Keratinocyte (primary cell): ENCODE measurements at regions not wholly inside any gene's neighbourhood (a gene's known extent, or its start where the extent isn't known, plus 50 kb on each side); places are given as distances from the start of the nearest gene placed in this dataset.

Experiments used
- DNase-seq: peaks from one replicate; pipeline ENCODE4 v3.0.0-alpha.2; 2011; ENCODE audit warnings: low read depth, missing footprints, low spot score
- FAIRE-seq: peaks from 2 replicates; lab custom pipeline; 2011; peaks lifted over from hg19 to GRCh38; lab: Jason Lieb, UNC
- H2AFZ ChIP-seq: 2 replicates; pipeline ENCODE4 v1.6.0; 2012; ENCODE audit warnings: low read length, control low read depth, inconsistent platforms; ENCODE audit not compliant: control insufficient read depth
- H3K27ac ChIP-seq: 2 replicates; pipeline ENCODE4 v1.5.1; 2011; ENCODE audit warnings: low read length; ENCODE audit not compliant: control insufficient read depth, insufficient read depth
- H3K27me3 ChIP-seq: 3 replicates; pipeline ENCODE4 v1.6.0; 2011; ENCODE audit warnings: low read length; ENCODE audit not compliant: control insufficient read depth, insufficient read depth; ENCODE audit errors: extremely low read depth
- H3K36me3 ChIP-seq, 2 experiments: 2 replicates in 1 of 2; 3 replicates in 1 of 2; pipeline ENCODE4 v1.5.1; 2011; ENCODE audit warnings: low read length in 2 of 2, mild to moderate bottlenecking in 1 of 2; ENCODE audit not compliant: control insufficient read depth in 2 of 2, insufficient read depth in 2 of 2; ENCODE audit errors: extremely low read depth in 1 of 2
- H3K4me1 ChIP-seq: 3 replicates; pipeline ENCODE4 v1.5.1; 2011; ENCODE audit warnings: low read length; ENCODE audit not compliant: control insufficient read depth, insufficient read depth; ENCODE audit errors: extremely low read depth
- H3K4me2 ChIP-seq: 3 replicates; pipeline ENCODE4 v1.6.0; 2011; ENCODE audit warnings: low read depth, low read length; ENCODE audit not compliant: control insufficient read depth, insufficient read depth; ENCODE audit errors: extremely low read depth
- H3K4me3 ChIP-seq, 3 experiments: fragments of 200-600 bp in 1 of 3; sonication (generic) in 1 of 3; 2 replicates in 2 of 3; 3 replicates in 1 of 3; pipeline ENCODE4 v1.5.1; 2011 to 2016; ENCODE audit warnings: low read length in 3 of 3, mild to moderate bottlenecking in 3 of 3, control low read depth in 2 of 3, inconsistent platforms in 1 of 3, low read depth in 1 of 3, mixed read lengths in 1 of 3, mixed run types in 1 of 3, moderate library complexity in 1 of 3; ENCODE audit not compliant: control insufficient read depth in 2 of 3, insufficient read depth in 2 of 3; ENCODE audit errors: extremely low read depth in 1 of 3
- H3K79me2 ChIP-seq: 2 replicates; pipeline ENCODE4 v1.6.0; 2012; ENCODE audit warnings: low read length; ENCODE audit not compliant: control insufficient read depth, insufficient read depth
- H3K9ac ChIP-seq: 3 replicates; pipeline ENCODE4 v1.6.0; 2011; ENCODE audit warnings: low read length; ENCODE audit not compliant: control insufficient read depth, insufficient read depth; ENCODE audit errors: extremely low read depth
- H3K9me1 ChIP-seq: 3 replicates; pipeline ENCODE4 v1.6.0; 2011; ENCODE audit warnings: low read length; ENCODE audit not compliant: control insufficient read depth, insufficient read depth; ENCODE audit errors: extremely low read depth
- H3K9me3 ChIP-seq: 2 replicates; pipeline ENCODE4 v1.5.1; 2012; ENCODE audit warnings: low read depth, low read length; ENCODE audit not compliant: control insufficient read depth
- H4K20me1 ChIP-seq: 3 replicates; pipeline ENCODE4 v1.6.0; 2011; ENCODE audit warnings: low read length; ENCODE audit not compliant: control insufficient read depth, insufficient read depth; ENCODE audit errors: extremely low read depth
- CTCF ChIP-seq, 3 experiments: IDR thresholded peaks in 1 of 3; conservative IDR thresholded peaks in 1 of 3; optimal IDR thresholded peaks in 1 of 3; 2 replicates in 2 of 3; 3 replicates in 1 of 3; pipeline versions ENCODE3 to v1.5.1; 2011; ENCODE audit warnings: low read length in 3 of 3, mild to moderate bottlenecking in 3 of 3, moderate library complexity in 2 of 3, control low read depth in 1 of 3, inconsistent platforms in 1 of 3; ENCODE audit not compliant: insufficient read depth in 2 of 3; ENCODE audit errors: extremely low read depth in 1 of 3
- EZH2 ChIP-seq: IDR thresholded peaks from one replicate; pipeline ENCODE4 v1.6.1; 2012; ENCODE audit warnings: inconsistent platforms, mild to moderate bottlenecking, low read length, moderate library complexity
- dilution Hi-C: fragments of 300-500 bp; cut with MboI; formaldehyde crosslinking; loops from one replicate; pipeline ENCODE4 v1.7.0; 2020; ENCODE audit warnings: low sequenced_read_pairs; ENCODE audit not compliant: extremely low pct_ligation_motif_present

GRCh38 chr2:175601969-175602368, 400.1 kb downstream of the LNPK start:
- dilution Hi-C loops: no loop called here
- no peak for FAIRE-seq

GRCh38 chr2:175599966-175600831, 401.9 kb downstream of the LNPK start:
- Histone ChIP-seq H3K36me3 (no peaks in the 10 kb centered on the region), H3K9me3 (no peaks in the 10 kb centered on the region), H3K27ac (no peak overlapping the region), H4K20me1 (no peaks in the 10 kb centered on the region), H3K4me3 (no peak overlapping the region), H3K9me1 (no peaks in the 10 kb centered on the region), H3K79me2 (no peaks in the 10 kb centered on the region), H3K9ac (no peak overlapping the region), H2AFZ (no peak overlapping the region), H3K27me3 (no peaks in the 10 kb centered on the region), H3K4me2 (no peak overlapping the region), H3K4me1 (no peaks in the 10 kb centered on the region)
- DNase-seq: no peak
- FAIRE-seq: no peak
- TF ChIP-seq CTCF (optimal IDR thresholded peaks at IDR 0.05 in 1 of 3, IDR thresholded peaks at IDR 0.05 in 1 of 3, conservative IDR thresholded peaks at IDR 0.05 in 1 of 3; ENCODE audit: extremely low read depth in 1 of 3, insufficient read depth in 2 of 3, low read length in 3 of 3) (no peak), EZH2 (no peak)
- dilution Hi-C loops: no loop called here

More at GRCh38 chr2:175601969-175602368, 400.1 kb downstream of the LNPK start:
- H3K36me3 ChIP-seq: no peaks in the 10 kb centered on the region
- no peaks in the 10 kb centered on the region for H3K4me1 ChIP-seq
- no peak overlapping the region for H2AFZ ChIP-seq
- no peak overlapping the region for H3K9ac ChIP-seq
- no peak overlapping the region for H3K27ac ChIP-seq
- DNase-seq: no peak
- no peaks in the 10 kb centered on the region for H3K27me3 ChIP-seq
- no peaks in the 10 kb centered on the region for H3K9me1 ChIP-seq
- H3K4me3 ChIP-seq: no peak overlapping the region
- no peaks in the 10 kb centered on the region for H3K9me3 ChIP-seq
- no peak overlapping the region for H3K4me2 ChIP-seq
- H4K20me1 ChIP-seq: no peaks in the 10 kb centered on the region
- no peaks in the 10 kb centered on the region for H3K79me2 ChIP-seq
- TF ChIP-seq EZH2 (no peak), CTCF (optimal IDR thresholded peaks at IDR 0.05 in 1 of 3, IDR thresholded peaks at IDR 0.05 in 1 of 3, conservative IDR thresholded peaks at IDR 0.05 in 1 of 3; ENCODE audit: extremely low read depth in 1 of 3, insufficient read depth in 2 of 3, low read length in 3 of 3) (no peak)
